ENCODE measurements at regions not wholly inside any gene's neighbourhood (a gene's known extent, or its start where the extent isn't known, plus 50 kb on each side); places are given as distances from the start of the nearest gene placed in this dataset.
A peak's percentile ranks its signal among the peaks of the same experiment; 100 is the strongest.

DNA sequence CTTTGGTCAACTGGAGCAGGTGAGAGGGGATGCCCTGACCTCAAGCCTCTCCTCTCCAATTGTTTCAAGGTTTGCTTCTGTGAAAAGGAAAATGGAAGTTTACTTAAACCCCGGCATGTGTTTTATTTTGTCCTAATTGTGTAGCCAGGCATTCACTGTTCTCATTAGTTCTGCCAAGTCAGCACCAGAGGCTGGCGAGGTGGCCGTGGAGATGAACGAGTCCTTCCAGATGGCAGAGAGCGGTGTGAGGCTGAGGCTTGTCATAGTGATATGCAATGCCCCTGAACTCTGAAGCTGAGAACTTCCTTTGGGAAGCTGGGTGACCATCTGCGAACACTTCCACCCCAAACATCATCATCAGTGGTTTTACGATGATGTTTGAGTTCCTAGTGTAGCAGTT, 199.6 kb downstream of the TJP1 start:
- ChIA-PET POLR2A (no interaction called here), CTCF (interaction anchor here (1.4 to 5.6 kb wide), 3 partner anchors 9 to 34 kb away, joined by 4 to 46 read pairs (median 5); no protein-coding TSS in a partner anchor)
- 76% methylated on average over 7 of the region's 7 CpGs for WGBS (ENCODE audit: missing lambda C conversion rate)
- DNase-seq (ENCODE audit: low read depth in 1 of 2, low spot score in 1 of 2) (no peak), ATAC-seq (no peak), FAIRE-seq (no peak)
- no peak for TF ChIP-seq BHLHE40 (IDR thresholded peaks at IDR 0.05; ENCODE audit: low read depth, low read length)
- TF ChIP-seq MYC (IDR thresholded peaks at IDR 0.05; ENCODE audit: borderline replicate concordance, low read length), result no peak
- TF ChIP-seq RCOR1 (IDR thresholded peaks at IDR 0.05; ENCODE audit: low read depth, low read length), result no peak
- TF ChIP-seq FOSL2 (IDR thresholded peaks at IDR 0.05), result no peak
- TF ChIP-seq FOSL2 (CRISPR knock-in tag; IDR thresholded peaks at IDR 0.05), result no peak
- peak; percentile 74 for TF ChIP-seq MAFK (IDR thresholded peaks at IDR 0.05; ENCODE audit: partially characterized antibody)
- TF ChIP-seq, protein P1, sequence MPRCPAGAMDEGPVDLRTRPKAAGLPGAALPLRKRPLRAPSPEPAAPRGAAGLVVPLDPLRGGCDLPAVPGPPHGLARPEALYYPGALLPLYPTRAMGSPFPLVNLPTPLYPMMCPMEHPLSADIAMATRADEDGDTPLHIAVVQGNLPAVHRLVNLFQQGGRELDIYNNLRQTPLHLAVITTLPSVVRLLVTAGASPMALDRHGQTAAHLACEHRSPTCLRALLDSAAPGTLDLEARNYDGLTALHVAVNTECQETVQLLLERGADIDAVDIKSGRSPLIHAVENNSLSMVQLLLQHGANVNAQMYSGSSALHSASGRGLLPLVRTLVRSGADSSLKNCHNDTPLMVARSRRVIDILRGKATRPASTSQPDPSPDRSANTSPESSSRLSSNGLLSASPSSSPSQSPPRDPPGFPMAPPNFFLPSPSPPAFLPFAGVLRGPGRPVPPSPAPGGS (IDR thresholded peaks at IDR 0.05), result no peak
- TF ChIP-seq MAX (IDR thresholded peaks at IDR 0.05), result no peak
- no peak for TF ChIP-seq KDM5A (IDR thresholded peaks at IDR 0.05)
- Histone ChIP-seq H3K4me2 (no peak overlapping the region), H3K4me1 (no peaks in the 10 kb centered on the region), H3K27ac (no peak overlapping the region), H3K4me3 (no peak overlapping the region), H3K9me3 (no peaks in the 10 kb centered on the region)

- Histone ChIP-seq H3K27ac (no peak overlapping the region), H3K4me1 (no peaks in the 10 kb centered on the region), H3K4me2 (no peak overlapping the region), H3K4me3 (no peak overlapping the region), H3K9me3 (no peaks in the 10 kb centered on the region)
- TF ChIP-seq PHF8 (IDR thresholded peaks at IDR 0.05; ENCODE audit: borderline replicate concordance, low read depth), result no peak
- TF ChIP-seq CHD2 (IDR thresholded peaks at IDR 0.05; ENCODE audit: low read length, partially characterized antibody), result no peak
- TF ChIP-seq RCOR1 (IDR thresholded peaks at IDR 0.05; ENCODE audit: low read depth, low read length), result no peak
- no peak for TF ChIP-seq CHD4 (IDR thresholded peaks at IDR 0.05; ENCODE audit: borderline replicate concordance)
- no peak for TF ChIP-seq MAFK (IDR thresholded peaks at IDR 0.05; ENCODE audit: partially characterized antibody)
- no peak for TF ChIP-seq NFE2L2 (conservative IDR thresholded peaks at IDR 0.05; ENCODE audit: low read length)
- no peak for TF ChIP-seq USF2 (IDR thresholded peaks at IDR 0.05)
- no peak for TF ChIP-seq MYC (IDR thresholded peaks at IDR 0.05; ENCODE audit: borderline replicate concordance, low read length)
- TF ChIP-seq EP300 (IDR thresholded peaks at IDR 0.05), result no peak
- TF ChIP-seq JUN (IDR thresholded peaks at IDR 0.05), result no peak
- TF ChIP-seq ZFP36 (IDR thresholded peaks at IDR 0.05; ENCODE audit: borderline replicate concordance, partially characterized antibody), result no peak
- TF ChIP-seq ZSCAN20 (CRISPR knock-in tag; IDR thresholded peaks at IDR 0.05), result no peak
- TF ChIP-seq HES2 (IDR thresholded peaks at IDR 0.05), result no peak
- no peak for TF ChIP-seq ZNF302 (CRISPR knock-in tag; IDR thresholded peaks at IDR 0.05)
- no peak for TF ChIP-seq PBX3 (IDR thresholded peaks at IDR 0.05)
- no peak for TF ChIP-seq FOSB (CRISPR knock-in tag; IDR thresholded peaks at IDR 0.05)
- TF ChIP-seq RNF2 (IDR thresholded peaks at IDR 0.05; ENCODE audit: borderline replicate concordance, low read depth), result no peak
- TF ChIP-seq, protein P2, sequence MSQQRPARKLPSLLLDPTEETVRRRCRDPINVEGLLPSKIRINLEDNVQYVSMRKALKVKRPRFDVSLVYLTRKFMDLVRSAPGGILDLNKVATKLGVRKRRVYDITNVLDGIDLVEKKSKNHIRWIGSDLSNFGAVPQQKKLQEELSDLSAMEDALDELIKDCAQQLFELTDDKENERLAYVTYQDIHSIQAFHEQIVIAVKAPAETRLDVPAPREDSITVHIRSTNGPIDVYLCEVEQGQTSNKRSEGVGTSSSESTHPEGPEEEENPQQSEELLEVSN (IDR thresholded peaks at IDR 0.05; ENCODE audit: borderline replicate concordance, low read depth), result no peak
- no peak for DNase-seq (ENCODE audit: low read depth in 1 of 2, low spot score in 1 of 2)
- 82% methylated on average over 5 of the region's 5 CpGs for WGBS (ENCODE audit: missing lambda C conversion rate)
- POLR2A ChIA-PET, result no interaction called here
- peak; percentile 23 for FAIRE-seq
- CTCF ChIA-PET, result interaction anchor here (5.6 kb wide), 1 partner anchor 8 kb away, joined by 46 read pairs; no protein-coding TSS in a partner anchor
- ATAC-seq, result no peak
These were observed 200.7 kb downstream of the TJP1 start for GRCh38 chr15:29621616-29622015.
